GM10266 (cell line): ENCODE measurements at regions not wholly inside any gene's neighbourhood (a gene's known extent, or its start where the extent isn't known, plus 50 kb on each side); places are given as distances from the start of the nearest gene placed in this dataset.

Experiments
- DNase-seq: peaks from one replicate; pipeline ENCODE4 v3.0.0; 2012; ENCODE audit errors: extremely low spot score
- TF ChIP-seq, protein P1 (sequence below): IDR thresholded peaks from 2 replicates; pipeline ENCODE4 v1.5.1; 2012; ENCODE audit warnings: mild to moderate bottlenecking, low read depth; ENCODE audit not compliant: control insufficient read depth, insufficient read depth; ENCODE audit errors: missing control alignments

DNA sequence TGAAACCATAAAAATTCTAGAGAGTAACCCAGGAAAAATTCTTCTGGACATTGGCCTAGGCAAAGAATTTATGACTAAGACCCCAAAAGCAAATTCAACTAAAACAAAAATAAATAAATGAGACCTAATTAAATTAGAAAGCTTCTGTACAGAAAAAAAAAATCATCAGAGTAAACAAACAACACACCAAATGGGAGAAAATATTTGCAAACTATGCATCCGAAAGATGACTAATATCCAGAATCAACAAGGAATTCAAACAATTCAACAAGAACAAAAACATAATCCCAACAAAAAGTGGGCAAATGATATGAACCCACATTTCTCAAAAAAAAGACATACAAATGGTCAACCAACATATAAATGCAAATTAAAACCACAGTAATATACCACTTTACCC is 242.6 kb upstream of the CDYL start:
- DNase-seq = no peak
- TF ChIP-seq, protein P1, sequence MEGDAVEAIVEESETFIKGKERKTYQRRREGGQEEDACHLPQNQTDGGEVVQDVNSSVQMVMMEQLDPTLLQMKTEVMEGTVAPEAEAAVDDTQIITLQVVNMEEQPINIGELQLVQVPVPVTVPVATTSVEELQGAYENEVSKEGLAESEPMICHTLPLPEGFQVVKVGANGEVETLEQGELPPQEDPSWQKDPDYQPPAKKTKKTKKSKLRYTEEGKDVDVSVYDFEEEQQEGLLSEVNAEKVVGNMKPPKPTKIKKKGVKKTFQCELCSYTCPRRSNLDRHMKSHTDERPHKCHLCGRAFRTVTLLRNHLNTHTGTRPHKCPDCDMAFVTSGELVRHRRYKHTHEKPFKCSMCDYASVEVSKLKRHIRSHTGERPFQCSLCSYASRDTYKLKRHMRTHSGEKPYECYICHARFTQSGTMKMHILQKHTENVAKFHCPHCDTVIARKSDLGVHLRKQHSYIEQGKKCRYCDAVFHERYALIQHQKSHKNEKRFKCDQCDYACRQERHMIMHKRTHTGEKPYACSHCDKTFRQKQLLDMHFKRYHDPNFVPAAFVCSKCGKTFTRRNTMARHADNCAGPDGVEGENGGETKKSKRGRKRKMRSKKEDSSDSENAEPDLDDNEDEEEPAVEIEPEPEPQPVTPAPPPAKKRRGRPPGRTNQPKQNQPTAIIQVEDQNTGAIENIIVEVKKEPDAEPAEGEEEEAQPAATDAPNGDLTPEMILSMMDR = no peak

DNA sequence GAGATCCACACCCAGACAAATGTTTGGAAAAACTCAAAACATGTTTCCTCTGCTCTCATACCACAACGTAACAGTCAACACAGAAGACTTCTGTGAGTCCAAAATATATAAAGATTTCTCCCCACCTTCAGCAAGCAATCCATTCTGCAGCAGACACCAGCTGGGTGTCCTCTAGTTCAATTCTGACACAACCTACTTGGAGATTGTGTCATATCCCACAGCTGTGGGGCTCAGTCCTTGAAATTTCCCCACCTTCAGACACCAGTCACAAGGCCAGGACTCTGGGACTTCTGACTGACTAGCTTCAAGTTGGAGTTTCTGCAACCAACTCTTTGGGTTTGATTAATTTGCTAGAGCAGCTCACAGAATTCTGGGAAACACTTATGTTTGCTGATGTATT is 244.8 kb upstream of the CDYL start:
- DNase-seq = no peak
- TF ChIP-seq, protein P1 = no peak

DNA sequence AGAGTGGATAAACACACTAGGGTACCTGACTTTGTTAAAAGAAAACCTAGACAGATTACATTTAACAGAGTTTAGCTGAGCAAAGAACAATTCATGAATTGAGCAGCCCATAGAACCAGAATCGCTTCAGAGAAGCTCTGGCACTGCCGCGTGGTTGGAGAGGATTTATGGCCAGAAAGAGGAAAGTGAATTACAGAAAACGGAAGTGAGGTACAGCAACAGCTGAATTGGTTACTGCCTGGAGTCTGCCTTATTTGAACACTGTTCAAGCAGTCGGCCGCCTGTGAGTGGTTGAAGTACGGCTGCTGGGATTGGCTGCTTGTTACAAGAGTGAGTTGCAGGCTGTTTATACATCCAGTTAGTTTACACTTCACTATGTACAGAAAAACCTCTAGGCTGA is 253.8 kb upstream of the CDYL start:
- TF ChIP-seq, protein P1 = no peak
- DNase-seq = no peak

DNA sequence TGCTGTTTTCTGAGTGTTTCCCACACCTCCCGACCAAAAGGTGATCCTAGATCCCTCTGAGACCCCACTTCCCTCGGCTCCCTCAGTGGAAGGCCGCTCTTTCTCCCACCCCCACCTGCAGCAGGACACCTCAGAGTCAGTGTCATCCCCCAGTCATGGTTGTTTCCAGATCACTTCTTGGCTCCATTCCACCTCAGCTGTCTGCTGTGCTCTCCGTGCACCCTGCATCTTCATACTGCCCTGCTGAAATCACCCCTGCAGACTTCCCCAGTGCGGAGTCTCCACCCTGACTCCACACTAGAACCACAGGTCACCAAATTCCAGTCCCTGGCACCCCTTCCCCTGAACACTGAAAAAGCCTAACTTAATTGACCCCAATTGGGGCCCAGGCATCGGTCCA is 255.1 kb upstream of the CDYL start:
- DNase-seq = no peak
- TF ChIP-seq, protein P1 = no peak

DNA sequence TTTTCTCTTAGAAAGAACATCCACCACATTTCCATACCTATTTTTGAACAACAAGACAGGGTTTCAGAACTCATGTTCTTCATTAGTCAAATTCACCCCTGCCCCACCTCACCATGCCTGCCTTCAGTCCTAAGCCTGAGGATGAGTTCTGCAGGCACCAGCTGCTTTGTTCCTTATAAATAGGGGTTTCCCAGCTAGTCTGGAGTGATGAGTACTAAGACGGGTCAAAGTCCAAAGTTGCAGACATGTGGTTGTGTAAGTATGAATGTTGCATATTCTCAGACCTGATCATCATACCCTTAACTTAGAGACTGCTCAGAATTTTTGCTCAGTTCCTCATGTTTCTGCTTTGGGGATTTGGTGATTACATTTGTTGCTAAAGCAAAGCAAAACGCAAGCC is 257.7 kb upstream of the CDYL start:
- TF ChIP-seq, protein P1 = no peak
- DNase-seq = no peak

DNA sequence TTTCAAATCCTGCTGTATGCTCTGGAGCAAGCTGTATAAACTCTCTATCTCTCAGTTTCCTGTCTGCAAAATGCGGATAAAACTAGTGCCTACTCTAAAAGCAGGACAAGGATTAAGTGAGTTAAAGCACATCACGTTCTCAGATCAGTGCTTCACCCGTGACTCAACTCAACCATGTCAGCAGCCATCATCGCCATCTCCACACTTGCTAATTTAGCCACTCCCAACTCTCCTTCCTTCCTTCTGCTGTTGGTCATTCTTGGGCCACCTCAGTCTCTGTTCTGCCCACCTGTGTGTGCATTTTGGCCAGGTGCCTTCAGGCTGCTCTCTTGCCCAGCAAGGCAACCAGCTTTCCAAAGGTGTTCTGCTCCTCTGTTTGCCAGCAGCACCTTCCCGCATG is 260.0 kb upstream of the CDYL start:
- TF ChIP-seq, protein P1 = no peak
- DNase-seq = no peak

DNA sequence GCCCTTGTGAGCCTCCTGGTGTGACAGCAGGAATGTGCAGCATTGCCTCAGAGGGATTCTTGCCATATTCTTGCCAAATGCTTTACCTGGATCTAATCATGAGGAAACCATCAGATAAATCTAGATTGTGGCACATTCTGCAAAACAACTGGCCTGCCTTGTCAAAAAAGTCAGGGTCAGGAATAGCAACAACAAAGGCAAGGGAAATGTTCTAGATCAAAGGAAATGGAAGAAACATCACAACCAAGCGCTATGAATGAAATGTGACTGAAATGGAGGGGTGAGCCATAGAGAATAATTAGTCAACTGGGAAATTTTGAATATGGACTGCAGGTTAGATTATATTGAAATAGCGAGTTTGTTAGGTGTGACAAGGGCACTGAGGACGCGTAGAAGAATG is 262.6 kb upstream of the CDYL start:
- TF ChIP-seq, protein P1 = no peak
- no peak for DNase-seq
